H1 (cell line): ENCODE measurements at regions not wholly inside any gene's neighbourhood (a gene's known extent, or its start where the extent isn't known, plus 50 kb on each side); places are given as distances from the start of the nearest gene placed in this dataset.
A peak's percentile ranks its signal among the peaks of the same experiment; 100 is the strongest.

Experiments used
- CTCF ChIA-PET: fragments of 300-600 bp; sonication (Branson Sonifier 250); formaldehyde crosslinking; loops from one replicate; lab custom pipeline; 2021; ENCODE audit not compliant: partially characterized antibody; lab: Charles Lee
- POLR2A ChIA-PET: fragments of 300-600 bp; sonication (Branson Sonifier 250); formaldehyde crosslinking; loops from one replicate; lab custom pipeline; 2021; ENCODE audit warnings: inconsistent platforms; ENCODE audit not compliant: partially characterized antibody; lab: Charles Lee
- DNase-seq, 2 experiments: peaks; one replicate each; pipeline versions ENCODE4 v3.0.0 to v3.0.0-alpha.2; 2010 to 2022; ENCODE audit warnings: low spot score in 2 of 2, low read depth in 1 of 2, mixed read lengths in 1 of 2
- FAIRE-seq: peaks from 2 replicates; lab custom pipeline; 2011; peaks lifted over from hg19 to GRCh38; lab: Jason Lieb, UNC
- H2AFZ ChIP-seq: 2 replicates; pipeline ENCODE4 v1.8.1; 2012; ENCODE audit warnings: low read length, inconsistent platforms
- H2AK5ac ChIP-seq: 2 replicates; pipeline ENCODE4 v1.6.1; 2013; ENCODE audit warnings: low read depth, low read length
- H2BK120ac ChIP-seq: replicated peaks from 2 replicates; pipeline ENCODE3; 2013; ENCODE audit warnings: low read depth, low read length, inconsistent platforms
- H2BK12ac ChIP-seq: 2 replicates; pipeline ENCODE4 v1.6.1; 2013; ENCODE audit warnings: low read depth, low read length
- H2BK15ac ChIP-seq: 2 replicates; pipeline ENCODE4 v1.6.1; 2013; ENCODE audit warnings: low read length
- H2BK20ac ChIP-seq: 2 replicates; pipeline ENCODE4 v1.6.1; 2013; ENCODE audit warnings: low read length
- H2BK5ac ChIP-seq: 2 replicates; pipeline ENCODE4 v1.6.1; 2013; ENCODE audit warnings: low read depth, low read length
- H3K14ac ChIP-seq: 2 replicates; pipeline ENCODE4 v1.6.1; 2013; ENCODE audit warnings: inconsistent platforms; ENCODE audit not compliant: insufficient read length
- H3K18ac ChIP-seq: 2 replicates; pipeline ENCODE4 v1.6.1; 2013; ENCODE audit warnings: low read length; ENCODE audit errors: extremely low read depth
- H3K23ac ChIP-seq: 2 replicates; pipeline ENCODE4 v1.6.1; 2013; ENCODE audit warnings: inconsistent platforms; ENCODE audit not compliant: insufficient read length
- H3K23me2 ChIP-seq: 2 replicates; pipeline ENCODE4 v1.6.1; 2013; ENCODE audit warnings: low read depth, low read length
- H3K27ac ChIP-seq: 2 replicates; pipeline ENCODE4 v1.6.1; 2011; ENCODE audit warnings: low read depth, low read length, inconsistent platforms
- H3K27me3 ChIP-seq, 4 experiments: replicated peaks in 1 of 4; 1 replicate in 1 of 4; 2 replicates in 3 of 4; pipeline versions ENCODE4 v1.6.1 to v1.8.1; 2011 to 2013; ENCODE audit warnings: low read length in 3 of 4, mild to moderate bottlenecking in 3 of 4, inconsistent platforms in 2 of 4, mixed read lengths in 2 of 4, moderate library complexity in 1 of 4; ENCODE audit not compliant: control insufficient read depth in 3 of 4, insufficient read depth in 3 of 4; ENCODE audit errors: extremely low read depth in 1 of 4
- H3K36me3 ChIP-seq, 4 experiments: 2 replicates each; pipeline versions ENCODE4 v1.6.1 to v1.8.1; 2011 to 2013; ENCODE audit warnings: mild to moderate bottlenecking in 4 of 4, low read length in 3 of 4, moderate library complexity in 2 of 4, control low read depth in 1 of 4, inconsistent platforms in 1 of 4; ENCODE audit not compliant: insufficient read depth in 4 of 4, control insufficient read depth in 2 of 4
- H3K4ac ChIP-seq: replicated peaks from 2 replicates; pipeline ENCODE3; 2013; ENCODE audit warnings: low read length, low read depth, mixed read lengths, inconsistent platforms; ENCODE audit not compliant: insufficient read length
- H3K4me1 ChIP-seq, 4 experiments: replicated peaks in 1 of 4; 1 replicate in 1 of 4; 2 replicates in 3 of 4; pipeline versions ENCODE4 v1.6.1 to v1.8.1; 2011 to 2013; ENCODE audit warnings: low read length in 3 of 4, inconsistent platforms in 2 of 4, mixed read lengths in 1 of 4; ENCODE audit not compliant: insufficient read depth in 4 of 4, control insufficient read depth in 3 of 4
- H3K4me2 ChIP-seq, 2 experiments: 2 replicates each; pipeline versions ENCODE4 v1.6.1 to v1.8.1; 2011 to 2013; ENCODE audit warnings: low read depth in 2 of 2, low read length in 2 of 2, control low read depth in 1 of 2, inconsistent platforms in 1 of 2, mild to moderate bottlenecking in 1 of 2; ENCODE audit not compliant: insufficient read depth in 1 of 2
- H3K4me3 ChIP-seq, 4 experiments: fragments of 200-600, 300-600 bp in 1 of 4; sonication (generic), shearing (Covaris generic), sonication (Bioruptor Twin) in 1 of 4; 2 replicates each; pipeline versions ENCODE4 v1.5.1 to v1.8.1; 2011 to 2016; ENCODE audit warnings: low read length in 4 of 4, low read depth in 3 of 4, control low read depth in 2 of 4, inconsistent platforms in 2 of 4, mild to moderate bottlenecking in 2 of 4, mixed read lengths in 1 of 4, moderate library complexity in 1 of 4; ENCODE audit not compliant: insufficient read depth in 2 of 4; ENCODE audit errors: extremely low read depth in 1 of 4
- H3K56ac ChIP-seq: replicated peaks from 2 replicates; pipeline ENCODE3; 2013; ENCODE audit warnings: low read depth, mild to moderate bottlenecking, mixed read lengths, low read length, inconsistent platforms; ENCODE audit not compliant: insufficient read length
- H3K79me1 ChIP-seq: 2 replicates; pipeline ENCODE4 v1.6.1; 2013; ENCODE audit warnings: low read depth, low read length, control low read depth
- H3K79me2 ChIP-seq, 2 experiments: 2 replicates each; pipeline versions ENCODE4 v1.6.1 to v1.8.1; 2012 to 2013; ENCODE audit warnings: low read length in 2 of 2, mild to moderate bottlenecking in 2 of 2, inconsistent platforms in 1 of 2; ENCODE audit not compliant: insufficient read depth in 2 of 2, control insufficient read depth in 1 of 2
- H3K9ac ChIP-seq, 4 experiments: replicated peaks in 1 of 4; 1 replicate in 1 of 4; 2 replicates in 3 of 4; pipeline versions ENCODE4 v1.6.1 to v1.8.1; 2011 to 2013; ENCODE audit warnings: low read depth in 3 of 4, low read length in 3 of 4, control low read depth in 2 of 4, mild to moderate bottlenecking in 2 of 4, moderate library complexity in 2 of 4, inconsistent platforms in 1 of 4; ENCODE audit errors: extremely low read depth in 1 of 4
- H3K9me3 ChIP-seq, 2 experiments: 2 replicates each; pipeline versions ENCODE4 v1.6.1 to v1.8.1; 2012 to 2013; ENCODE audit warnings: mild to moderate bottlenecking in 2 of 2, moderate library complexity in 2 of 2, control low read depth in 1 of 2, inconsistent platforms in 1 of 2, low read depth in 1 of 2, low read length in 1 of 2, mixed read lengths in 1 of 2; ENCODE audit not compliant: insufficient read depth in 2 of 2
- H4K20me1 ChIP-seq, 2 experiments: replicated peaks in 1 of 2; 2 replicates each; pipeline versions ENCODE3 to v1.8.1; 2011 to 2013; ENCODE audit warnings: inconsistent platforms in 2 of 2, low read length in 2 of 2, mild to moderate bottlenecking in 1 of 2; ENCODE audit not compliant: insufficient read depth in 2 of 2, control insufficient read depth in 1 of 2
- H4K5ac ChIP-seq: 2 replicates; pipeline ENCODE4 v1.6.1; 2013; ENCODE audit warnings: low read length, low read depth, mixed read lengths, inconsistent platforms; ENCODE audit not compliant: insufficient read length
- H4K8ac ChIP-seq: 2 replicates; pipeline ENCODE4 v1.8.0; 2013; ENCODE audit warnings: mild to moderate bottlenecking, moderate library complexity, low read length, inconsistent platforms; ENCODE audit not compliant: insufficient read depth; ENCODE audit errors: extremely low read depth
- H4K91ac ChIP-seq: replicated peaks from 2 replicates; pipeline ENCODE3; 2013; ENCODE audit warnings: low read length, mixed read lengths, inconsistent platforms; ENCODE audit not compliant: insufficient read length
- BCL11A ChIP-seq, 2 experiments: IDR thresholded peaks; one replicate each; pipeline ENCODE4 v1.6.1; 2011; ENCODE audit warnings: low read depth in 2 of 2, low read length in 2 of 2, mild to moderate bottlenecking in 2 of 2
- CREB1 ChIP-seq: IDR thresholded peaks from 2 replicates; pipeline ENCODE4 v1.6.1; 2012; ENCODE audit warnings: inconsistent platforms
- CTBP2 ChIP-seq: IDR thresholded peaks from 2 replicates; pipeline ENCODE4 v1.7.0; 2011; ENCODE audit warnings: borderline replicate concordance, mild to moderate bottlenecking, moderate library complexity, mixed read lengths, low read length; ENCODE audit not compliant: insufficient read depth, insufficient read length
- EGR1 ChIP-seq: IDR thresholded peaks from 2 replicates; pipeline ENCODE4 v1.6.1; 2011; ENCODE audit warnings: low read depth, low read length, borderline replicate concordance
- EZH2 ChIP-seq: fragments of 200-600 bp; sonication (generic); IDR thresholded peaks from 2 replicates; pipeline ENCODE4 v1.7.1; 2012; ENCODE audit warnings: low read depth, mild to moderate bottlenecking, moderate library complexity, low read length, inconsistent platforms; ENCODE audit not compliant: severe bottlenecking
- GTF2F1 ChIP-seq: IDR thresholded peaks from 2 replicates; pipeline ENCODE4 v1.6.1; 2012; ENCODE audit warnings: low read depth, low read length, improper control_type of control experiment, borderline replicate concordance
- JUN ChIP-seq: IDR thresholded peaks from 2 replicates; pipeline ENCODE4 v1.6.1; 2011; ENCODE audit warnings: low read depth, mild to moderate bottlenecking, improper control_type of control experiment, low read length
- NANOG ChIP-seq: IDR thresholded peaks from 2 replicates; pipeline ENCODE4 v1.6.1; 2011; ENCODE audit warnings: low read length, low read depth, mild to moderate bottlenecking, inconsistent platforms; ENCODE audit not compliant: insufficient read depth, poor library complexity, severe bottlenecking
- NRF1 ChIP-seq: IDR thresholded peaks from 2 replicates; pipeline ENCODE4 v1.6.1; 2011; ENCODE audit warnings: mild to moderate bottlenecking, low read depth, low read length, improper control_type of control experiment
- RNF2 ChIP-seq: fragments of 200-900, 300-1000 bp; sonication (generic); IDR thresholded peaks from 2 replicates; pipeline ENCODE4 v1.7.1; 2016; ENCODE audit warnings: borderline replicate concordance, low read depth, mild to moderate bottlenecking, antibody characterized with exemption, low read length; ENCODE audit not compliant: poor library complexity, severe bottlenecking; ENCODE audit errors: missing control alignments
- SIRT6 ChIP-seq: IDR thresholded peaks from one replicate; pipeline ENCODE4 v1.7.1; 2012; ENCODE audit warnings: low read length, inconsistent platforms
- SP1 ChIP-seq: IDR thresholded peaks from 2 replicates; pipeline ENCODE4 v1.6.1; 2011; ENCODE audit warnings: low read depth, low read length
- TAF1 ChIP-seq: IDR thresholded peaks from 2 replicates; pipeline ENCODE4 v1.6.1; 2011; ENCODE audit warnings: mild to moderate bottlenecking, low read depth, low read length
- YY1 ChIP-seq: IDR thresholded peaks from 2 replicates; pipeline ENCODE4 v1.6.1; 2011; ENCODE audit warnings: low read depth, mild to moderate bottlenecking, low read length
- WGBS, 2 experiments: shearing (Covaris generic) in 1 of 2; methylation state at CpG; one replicate each; pipeline versions ENCODE4 v1.1.6 to v1.1.7; 2013 to 2015; ENCODE audit warnings: low lambda C conversion rate in 2 of 2, mixed read lengths in 2 of 2, inconsistent platforms in 1 of 2, low coverage in 1 of 2, missing lambda C conversion rate in 1 of 2; ENCODE audit not compliant: insufficient replicate concordance in 2 of 2, insufficient coverage in 1 of 2, insufficient read length in 1 of 2; ENCODE audit errors: extremely low coverage in 1 of 2, missing lambda C conversion rate in 1 of 2; 5-methylcytosine and 5-hydroxymethylcytosine counted together
- TF ChIP-seq, protein P1 (sequence below): IDR thresholded peaks from 2 replicates; pipeline ENCODE4 v1.6.1; 2012; ENCODE audit warnings: inconsistent platforms

DNA sequence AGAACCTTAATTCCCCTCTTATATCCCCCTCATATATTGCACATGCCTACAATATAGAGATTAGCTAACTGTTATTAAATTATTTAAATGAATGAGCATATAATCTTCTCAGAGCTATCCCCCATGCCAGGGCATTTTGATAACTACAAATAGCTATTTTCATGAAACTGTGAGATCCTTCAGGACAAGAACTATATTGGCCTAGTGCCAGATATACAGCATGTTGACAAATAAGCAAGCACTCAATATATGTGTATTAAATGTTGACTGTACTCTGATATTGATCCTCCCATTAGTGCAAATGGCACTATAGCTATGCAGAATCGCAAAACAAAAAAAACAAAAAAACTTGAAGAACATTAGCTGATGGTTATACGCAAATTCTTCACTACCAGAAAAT is 134.1 kb upstream of the OTX2 start:
- 93% methylated on average over 2 of the region's 2 CpGs; no CpG with 5 or more reads in 1 of the 2 experiments for WGBS, 2 experiments
- ChIA-PET POLR2A (no interaction called here), CTCF (interaction anchor here (0.8 to 1.4 kb wide), 8 partner anchors 8 to 365 kb away, joined by 3 to 4 read pairs (median 3); no protein-coding TSS in a partner anchor)
- no peak overlapping the region for H3K4ac ChIP-seq
- H2BK5ac ChIP-seq = no peak overlapping the region
- H3K4me2 ChIP-seq = no peak overlapping the region
- H4K5ac ChIP-seq = no peak overlapping the region
- H3K18ac ChIP-seq = no peak overlapping the region
- H3K9me3 ChIP-seq = no peaks in the 10 kb centered on the region
- H2BK12ac ChIP-seq = no peak overlapping the region
- no peak for DNase-seq
- no peaks in the 10 kb centered on the region for H3K79me2 ChIP-seq
- H3K23me2 ChIP-seq = no peaks in the 10 kb centered on the region
- no peak overlapping the region for H2BK20ac ChIP-seq
- no peak for FAIRE-seq
- no peaks in the 10 kb centered on the region; the same call in 1 of the 2 replicates for H3K79me1 ChIP-seq
- H3K14ac ChIP-seq = no peak overlapping the region
- no peak overlapping the region for H3K4me3 ChIP-seq
- no peak overlapping the region for H2AK5ac ChIP-seq
- no peak overlapping the region for H3K23ac ChIP-seq
- no peaks in the 10 kb centered on the region for H4K20me1 ChIP-seq
- no peak overlapping the region for H4K91ac ChIP-seq
- no peak overlapping the region for H2BK15ac ChIP-seq
- no peak overlapping the region for H2BK120ac ChIP-seq
- H4K8ac ChIP-seq = no peak overlapping the region
- no peaks in the 10 kb centered on the region for H3K4me1 ChIP-seq
- H3K36me3 ChIP-seq = no peaks in the 10 kb centered on the region
- H2AFZ ChIP-seq = no peak overlapping the region
- no peak overlapping the region for H3K27ac ChIP-seq
- H3K56ac ChIP-seq = peak overlapping the region; percentile 1
- no peak overlapping the region for H3K9ac ChIP-seq
- peaks cover 0 to 1% (median 0%) of the 10 kb centered on the region in 4 experiments; a peak in 1 of 7 replicates for H3K27me3 ChIP-seq
- no peak for TF ChIP-seq SIRT6
- TF ChIP-seq CREB1 = no peak
- TF ChIP-seq CTBP2 = no peak
- no peak for TF ChIP-seq RNF2
- TF ChIP-seq YY1 = no peak
- no peak for TF ChIP-seq EGR1
- TF ChIP-seq GTF2F1 = no peak
- TF ChIP-seq, protein P1, sequence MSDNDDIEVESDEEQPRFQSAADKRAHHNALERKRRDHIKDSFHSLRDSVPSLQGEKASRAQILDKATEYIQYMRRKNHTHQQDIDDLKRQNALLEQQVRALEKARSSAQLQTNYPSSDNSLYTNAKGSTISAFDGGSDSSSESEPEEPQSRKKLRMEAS = no peak
- no peak for TF ChIP-seq JUN
- no peak for TF ChIP-seq TAF1
- no peak for TF ChIP-seq NRF1
- TF ChIP-seq EZH2 = no peak
- TF ChIP-seq SP1 = no peak
- no peak for TF ChIP-seq NANOG
- TF ChIP-seq BCL11A (IDR thresholded peaks at IDR 0.05; ENCODE audit: low read depth in 2 of 2, low read length in 2 of 2) = no peak
